Neutrophil (primary cell): ENCODE measurements at regions not wholly inside any gene's neighbourhood (a gene's known extent, or its start where the extent isn't known, plus 50 kb on each side); places are given as distances from the start of the nearest gene placed in this dataset.

ENCODE experiments used
- H3K27ac ChIP-seq: fragments of 200-600 bp; sonication (generic); 2 replicates; pipeline ENCODE4 v1.5.1; 2016; ENCODE audit warnings: mild to moderate bottlenecking, moderate library complexity
- H3K27me3 ChIP-seq: fragments of 200-600 bp; sonication (generic); 2 replicates; pipeline ENCODE4 v1.6.0; 2016; ENCODE audit warnings: mild to moderate bottlenecking
- H3K36me3 ChIP-seq: fragments of 200-600 bp; sonication (generic); 2 replicates; pipeline ENCODE4 v1.5.1; 2017
- H3K4me1 ChIP-seq, 2 experiments: fragments of 200-600 bp in 1 of 2; sonication (generic) in 1 of 2; 1 replicate in 1 of 2; 2 replicates in 1 of 2; pipeline versions ENCODE4 v1.5.1 to v1.6.1; 2013 to 2016; ENCODE audit warnings: low read depth in 1 of 2, low read length in 1 of 2, mild to moderate bottlenecking in 1 of 2, moderate library complexity in 1 of 2; ENCODE audit not compliant: control insufficient read depth in 1 of 2, insufficient read depth in 1 of 2
- H3K4me3 ChIP-seq, 2 experiments: fragments of 200-600 bp in 1 of 2; sonication (generic) in 1 of 2; 1 replicate in 1 of 2; 2 replicates in 1 of 2; pipeline ENCODE4 v1.5.1; 2013 to 2016; ENCODE audit warnings: low read depth in 1 of 2, low read length in 1 of 2, mild to moderate bottlenecking in 1 of 2, moderate library complexity in 1 of 2
- H3K9me3 ChIP-seq: fragments of 200-600 bp; sonication (generic); 2 replicates; pipeline ENCODE4 v1.5.1; 2016
- TF ChIP-seq, protein P1 (sequence below): fragments of 200-600 bp; sonication (generic); IDR thresholded peaks from 2 replicates; pipeline ENCODE4 v1.5.1; 2016; ENCODE audit warnings: antibody characterized with exemption

DNA sequence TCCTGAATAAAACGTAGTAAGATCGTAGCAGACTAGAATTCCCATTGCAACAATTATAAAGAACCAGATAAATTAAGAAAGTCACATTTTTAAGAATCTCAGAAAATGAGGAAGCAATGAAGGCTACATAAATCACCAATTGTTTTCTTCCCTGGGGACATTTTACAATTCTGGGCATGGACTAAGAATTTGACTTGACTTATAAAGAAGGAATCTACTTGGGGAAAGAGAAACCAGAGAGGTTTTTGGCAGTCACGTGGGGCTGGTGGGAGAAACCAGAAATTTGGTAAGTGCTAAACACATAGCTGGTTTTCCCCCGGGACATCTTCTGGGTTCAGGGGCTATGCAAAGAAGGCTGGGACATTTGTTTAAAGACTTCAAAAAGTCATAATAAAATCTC, 109.8 kb upstream of the IL6 start:
- no peaks in the 10 kb centered on the region for H3K36me3 ChIP-seq
- TF ChIP-seq, protein P1, sequence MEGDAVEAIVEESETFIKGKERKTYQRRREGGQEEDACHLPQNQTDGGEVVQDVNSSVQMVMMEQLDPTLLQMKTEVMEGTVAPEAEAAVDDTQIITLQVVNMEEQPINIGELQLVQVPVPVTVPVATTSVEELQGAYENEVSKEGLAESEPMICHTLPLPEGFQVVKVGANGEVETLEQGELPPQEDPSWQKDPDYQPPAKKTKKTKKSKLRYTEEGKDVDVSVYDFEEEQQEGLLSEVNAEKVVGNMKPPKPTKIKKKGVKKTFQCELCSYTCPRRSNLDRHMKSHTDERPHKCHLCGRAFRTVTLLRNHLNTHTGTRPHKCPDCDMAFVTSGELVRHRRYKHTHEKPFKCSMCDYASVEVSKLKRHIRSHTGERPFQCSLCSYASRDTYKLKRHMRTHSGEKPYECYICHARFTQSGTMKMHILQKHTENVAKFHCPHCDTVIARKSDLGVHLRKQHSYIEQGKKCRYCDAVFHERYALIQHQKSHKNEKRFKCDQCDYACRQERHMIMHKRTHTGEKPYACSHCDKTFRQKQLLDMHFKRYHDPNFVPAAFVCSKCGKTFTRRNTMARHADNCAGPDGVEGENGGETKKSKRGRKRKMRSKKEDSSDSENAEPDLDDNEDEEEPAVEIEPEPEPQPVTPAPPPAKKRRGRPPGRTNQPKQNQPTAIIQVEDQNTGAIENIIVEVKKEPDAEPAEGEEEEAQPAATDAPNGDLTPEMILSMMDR, result no peak
- no peak overlapping the region for H3K4me3 ChIP-seq
- H3K27me3 ChIP-seq, result no peaks in the 10 kb centered on the region
- H3K9me3 ChIP-seq, result no peaks in the 10 kb centered on the region
- H3K4me1 ChIP-seq, result no peaks in the 10 kb centered on the region
- no peak overlapping the region for H3K27ac ChIP-seq

DNA sequence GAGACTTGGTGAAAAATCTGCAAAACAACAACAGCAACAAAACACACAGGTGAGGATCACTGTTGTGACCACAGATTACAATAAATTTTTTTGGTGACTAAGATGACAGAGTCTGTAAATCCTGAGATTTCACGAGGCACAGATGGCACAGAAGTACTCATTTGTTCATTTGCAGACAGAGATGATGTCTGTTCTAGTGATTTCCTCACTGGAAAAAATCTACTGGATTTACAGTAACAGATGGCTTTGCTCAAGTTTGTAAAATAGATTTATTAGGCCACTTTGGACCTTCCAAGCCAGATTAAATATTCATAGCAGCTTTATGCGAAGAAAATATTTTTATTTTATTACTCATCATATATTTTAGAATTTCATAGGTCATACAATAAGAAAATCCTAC, 113.5 kb upstream of the IL6 start:
- Histone ChIP-seq H3K36me3 (no peaks in the 10 kb centered on the region), H3K27ac (no peak overlapping the region), H3K4me3 (no peak overlapping the region), H3K27me3 (no peaks in the 10 kb centered on the region), H3K9me3 (no peaks in the 10 kb centered on the region), H3K4me1 (no peaks in the 10 kb centered on the region)
- TF ChIP-seq, protein P1, result no peak

DNA sequence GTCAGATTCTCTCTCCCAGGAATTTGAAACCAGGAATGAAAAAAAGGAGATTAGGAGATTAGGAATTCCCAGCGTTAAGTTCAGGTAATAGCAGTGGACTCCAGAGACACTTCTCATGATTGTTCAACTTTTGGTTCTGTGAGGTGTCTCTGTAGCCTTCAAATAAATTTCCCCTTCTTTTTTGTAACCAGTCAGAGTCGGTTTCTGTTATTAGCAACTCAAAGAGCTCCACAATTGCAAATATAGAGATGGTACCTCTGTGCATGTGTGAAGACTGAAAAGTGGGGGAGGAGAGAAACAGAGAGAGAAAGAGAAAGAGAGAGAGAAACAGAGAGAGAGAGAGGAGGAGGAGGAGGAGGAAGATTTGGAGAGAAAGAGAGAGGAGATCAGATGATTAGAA, 112.8 kb upstream of the STEAP1B start:
- H3K4me1 ChIP-seq, result no peaks in the 10 kb centered on the region
- TF ChIP-seq, protein P1, result no peak
- no peak overlapping the region for H3K27ac ChIP-seq
- no peaks in the 10 kb centered on the region for H3K36me3 ChIP-seq
- H3K9me3 ChIP-seq, result no peaks in the 10 kb centered on the region
- no peak overlapping the region for H3K4me3 ChIP-seq
- no peaks in the 10 kb centered on the region for H3K27me3 ChIP-seq

DNA sequence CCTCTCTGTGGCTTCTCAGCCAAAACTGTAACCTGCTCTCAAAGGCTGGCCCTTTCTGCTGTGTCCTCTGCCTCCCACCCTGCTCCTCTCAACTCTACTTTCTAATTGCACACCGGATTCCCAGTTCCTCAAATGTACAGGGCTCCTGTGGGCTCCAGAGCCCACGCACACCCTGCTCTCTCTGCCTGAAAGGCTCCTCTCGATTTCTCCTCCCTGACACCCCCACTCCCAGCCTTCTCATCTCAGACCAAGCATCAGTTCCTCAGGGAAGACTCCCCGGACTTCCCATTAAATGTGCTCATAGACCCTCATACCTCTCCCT, 111.7 kb upstream of the STEAP1B start:
- no peak overlapping the region for H3K27ac ChIP-seq
- H3K36me3 ChIP-seq, result no peaks in the 10 kb centered on the region
- H3K4me1 ChIP-seq, result no peaks in the 10 kb centered on the region
- no peak overlapping the region for H3K4me3 ChIP-seq
- no peaks in the 10 kb centered on the region for H3K27me3 ChIP-seq
- H3K9me3 ChIP-seq, result no peaks in the 10 kb centered on the region
- TF ChIP-seq, protein P1, result no peak

DNA sequence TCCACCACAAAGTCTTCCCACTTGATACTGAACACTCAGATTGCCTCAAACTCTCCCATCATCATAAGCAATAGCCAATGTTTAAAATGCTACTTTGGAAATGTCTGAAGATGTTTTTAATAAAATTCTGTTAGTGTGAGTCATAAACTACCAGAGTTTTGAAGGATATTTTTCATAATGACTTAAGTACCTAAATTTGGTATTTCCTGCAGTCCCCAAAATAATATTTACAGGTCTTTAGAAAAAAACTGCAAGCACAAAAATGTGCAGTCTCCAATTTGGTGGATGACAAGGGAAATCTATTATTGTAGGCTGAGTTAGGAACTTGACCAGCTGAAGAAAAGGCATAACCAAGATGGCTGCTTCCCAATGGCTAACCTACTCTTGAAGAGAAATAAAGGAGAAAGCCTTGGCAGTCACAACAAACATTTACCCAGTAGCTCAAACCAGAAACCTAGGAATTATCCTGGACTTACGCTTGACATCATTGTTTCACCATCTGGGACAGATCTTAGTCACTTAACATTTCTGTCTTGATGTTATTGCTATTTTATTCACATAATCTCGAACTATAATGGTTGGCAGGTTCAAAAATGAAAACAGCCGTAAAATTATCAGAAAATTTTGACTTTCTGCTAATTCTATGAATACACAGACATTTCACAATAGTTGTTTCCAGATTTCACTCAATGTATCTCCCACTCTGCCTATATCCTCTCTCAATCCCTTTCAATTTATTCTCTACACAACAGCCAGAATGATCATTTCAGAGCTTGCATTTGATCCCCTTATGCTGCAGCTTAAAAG, 111.2 kb upstream of the STEAP1B start:
- TF ChIP-seq, protein P1, result no peak
- Histone ChIP-seq H3K27ac (no peak overlapping the region), H3K4me1 (no peaks in the 10 kb centered on the region)

More for the DNA sequence above, 111.2 kb upstream of the STEAP1B start:
- Histone ChIP-seq H3K27me3 (no peaks in the 10 kb centered on the region), H3K9me3 (no peaks in the 10 kb centered on the region), H3K36me3 (no peaks in the 10 kb centered on the region), H3K4me3 (no peak overlapping the region)
